ENCODE measurements at regions not wholly inside any gene's neighbourhood (a gene's known extent, or its start where the extent isn't known, plus 50 kb on each side); places are given as distances from the start of the nearest gene placed in this dataset.

DNA sequence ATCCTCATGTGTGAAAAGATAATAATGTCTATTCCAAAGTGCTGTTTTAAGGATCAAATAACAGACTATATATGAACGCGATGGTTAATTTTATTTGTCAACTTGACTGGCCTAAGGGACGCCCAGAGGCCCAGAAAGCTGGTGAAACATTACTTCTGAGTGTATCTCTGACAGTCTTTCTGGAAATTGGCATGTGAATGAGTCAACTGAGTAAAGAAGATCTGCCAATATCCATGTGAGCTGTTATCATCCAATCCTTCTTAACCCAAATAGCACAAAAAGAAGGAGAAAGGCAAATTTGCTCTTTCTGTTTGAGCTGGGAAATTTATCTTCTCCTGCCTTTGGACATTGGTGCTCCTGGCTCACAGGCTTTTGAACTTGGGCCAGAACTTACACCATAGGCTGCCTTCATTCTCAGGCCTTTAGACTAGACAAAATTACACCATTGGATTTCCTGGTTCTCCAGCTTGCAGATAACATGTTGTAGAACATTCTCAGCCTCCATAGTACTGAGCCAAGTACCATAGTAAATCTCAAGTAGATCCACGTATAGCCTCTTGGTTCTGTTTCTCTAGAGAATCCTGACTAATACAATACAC is 114.7 kb upstream of the DOCK10 start:
- DNase-seq (ENCODE audit: low spot score) (no peak), ATAC-seq (ENCODE audit: insufficient number of reproducible peaks, low FRiP score, low read depth) (no peak)
- H3K9me3 ChIP-seq, result no peaks in the 10 kb centered on the region
- no peaks in the 10 kb centered on the region for H3K36me3 ChIP-seq
- H3K27ac ChIP-seq, result no peak overlapping the region
- no peaks in the 10 kb centered on the region for H3K4me1 ChIP-seq (ENCODE audit: control insufficient read depth in 1 of 2, low read depth in 2 of 2)
- no peak overlapping the region for H3K4me3 ChIP-seq
- TF ChIP-seq, protein P1, sequence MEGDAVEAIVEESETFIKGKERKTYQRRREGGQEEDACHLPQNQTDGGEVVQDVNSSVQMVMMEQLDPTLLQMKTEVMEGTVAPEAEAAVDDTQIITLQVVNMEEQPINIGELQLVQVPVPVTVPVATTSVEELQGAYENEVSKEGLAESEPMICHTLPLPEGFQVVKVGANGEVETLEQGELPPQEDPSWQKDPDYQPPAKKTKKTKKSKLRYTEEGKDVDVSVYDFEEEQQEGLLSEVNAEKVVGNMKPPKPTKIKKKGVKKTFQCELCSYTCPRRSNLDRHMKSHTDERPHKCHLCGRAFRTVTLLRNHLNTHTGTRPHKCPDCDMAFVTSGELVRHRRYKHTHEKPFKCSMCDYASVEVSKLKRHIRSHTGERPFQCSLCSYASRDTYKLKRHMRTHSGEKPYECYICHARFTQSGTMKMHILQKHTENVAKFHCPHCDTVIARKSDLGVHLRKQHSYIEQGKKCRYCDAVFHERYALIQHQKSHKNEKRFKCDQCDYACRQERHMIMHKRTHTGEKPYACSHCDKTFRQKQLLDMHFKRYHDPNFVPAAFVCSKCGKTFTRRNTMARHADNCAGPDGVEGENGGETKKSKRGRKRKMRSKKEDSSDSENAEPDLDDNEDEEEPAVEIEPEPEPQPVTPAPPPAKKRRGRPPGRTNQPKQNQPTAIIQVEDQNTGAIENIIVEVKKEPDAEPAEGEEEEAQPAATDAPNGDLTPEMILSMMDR (IDR thresholded peaks at IDR 0.05), result no peak
- H3K27me3 ChIP-seq (replicated peaks; ENCODE audit: insufficient read depth), result no peaks in the 10 kb centered on the region

DNA sequence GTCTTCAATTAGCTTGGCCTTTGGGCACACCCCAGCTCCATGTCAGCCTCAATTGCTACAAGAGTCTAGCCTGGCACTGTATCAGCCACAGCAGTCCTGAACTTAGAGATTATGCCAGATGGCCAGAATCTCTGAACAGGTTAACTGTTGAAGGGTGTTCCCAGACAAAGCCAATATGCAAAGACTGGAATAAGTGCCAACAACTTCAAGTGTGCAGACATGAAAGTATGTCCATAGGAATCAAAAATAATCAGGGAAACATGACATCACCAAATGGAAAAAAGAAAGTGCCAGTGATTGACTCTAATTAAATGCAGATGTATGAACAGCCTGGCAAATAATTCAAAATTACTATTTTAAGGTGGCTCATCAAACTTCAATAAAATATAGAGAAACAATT is 98.5 kb upstream of the DOCK10 start:
- TF ChIP-seq, protein P1 (IDR thresholded peaks at IDR 0.05), result no peak
- no peak for DNase-seq (ENCODE audit: low spot score)
- H3K4me3 ChIP-seq, result no peak overlapping the region

DNA sequence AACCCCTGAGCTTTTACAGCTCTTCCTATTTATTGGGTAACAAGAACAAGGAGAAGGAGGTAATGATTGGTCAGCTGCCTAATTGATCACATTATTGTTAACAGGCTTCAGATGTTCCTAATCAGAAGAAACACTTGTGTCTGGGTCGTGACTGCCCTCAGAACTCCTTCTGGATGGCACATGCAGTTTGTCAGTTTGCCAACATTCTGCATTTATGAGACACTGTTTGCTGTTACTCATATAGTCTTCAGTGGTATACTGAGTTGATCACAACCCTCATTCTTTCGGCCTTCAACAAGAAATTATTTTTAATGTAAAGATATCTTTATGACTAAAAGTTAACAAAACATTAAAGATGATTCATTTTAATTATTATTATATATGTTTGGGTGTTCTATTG is 95.7 kb upstream of the DOCK10 start:
- ATAC-seq (ENCODE audit: insufficient number of reproducible peaks, low FRiP score, low read depth) (no peak), DNase-seq (ENCODE audit: low spot score) (no peak)
- TF ChIP-seq, protein P1 (IDR thresholded peaks at IDR 0.05), result no peak
- Histone ChIP-seq H3K4me3 (no peak overlapping the region), H3K36me3 (no peaks in the 10 kb centered on the region), H3K27ac (no peak overlapping the region), H3K27me3 (replicated peaks; ENCODE audit: insufficient read depth) (no peaks in the 10 kb centered on the region), H3K9me3 (no peaks in the 10 kb centered on the region), H3K4me1 (ENCODE audit: control insufficient read depth in 1 of 2, low read depth in 2 of 2) (no peaks in the 10 kb centered on the region)

More for the DNA sequence above, 98.5 kb upstream of the DOCK10 start:
- H3K9me3 ChIP-seq, result no peaks in the 10 kb centered on the region
- no peaks in the 10 kb centered on the region for H3K4me1 ChIP-seq (ENCODE audit: control insufficient read depth in 1 of 2, low read depth in 2 of 2)
- H3K27ac ChIP-seq, result no peak overlapping the region
- no peak for ATAC-seq (ENCODE audit: insufficient number of reproducible peaks, low FRiP score, low read depth)
- no peaks in the 10 kb centered on the region for H3K27me3 ChIP-seq (replicated peaks; ENCODE audit: insufficient read depth)
- no peaks in the 10 kb centered on the region for H3K36me3 ChIP-seq

DNA sequence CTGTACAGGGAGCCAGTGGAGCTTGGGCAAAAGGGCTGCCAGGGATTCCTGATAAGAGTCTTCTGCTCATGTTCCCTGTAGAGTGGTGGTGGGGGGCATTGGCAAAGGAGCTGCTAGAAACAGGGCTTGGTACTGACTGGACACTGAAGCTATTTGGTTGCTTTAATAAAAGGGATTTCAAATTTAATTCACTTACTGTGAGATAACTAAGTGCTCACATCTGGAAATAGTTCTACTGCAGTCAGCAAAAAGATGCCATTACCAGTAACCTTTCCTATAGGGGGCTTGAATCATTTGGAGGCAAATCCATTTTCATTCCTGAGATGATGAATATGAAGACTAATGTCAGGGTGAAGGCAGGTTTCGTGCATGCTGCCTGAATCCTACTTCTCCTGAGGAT is 94.3 kb upstream of the DOCK10 start:
- ATAC-seq (ENCODE audit: insufficient number of reproducible peaks, low FRiP score, low read depth) (no peak), DNase-seq (ENCODE audit: low spot score) (no peak)
- TF ChIP-seq, protein P1 (IDR thresholded peaks at IDR 0.05), result no peak
- Histone ChIP-seq H3K27ac (no peak overlapping the region), H3K9me3 (no peaks in the 10 kb centered on the region), H3K4me1 (ENCODE audit: control insufficient read depth in 1 of 2, low read depth in 2 of 2) (no peaks in the 10 kb centered on the region), H3K36me3 (no peaks in the 10 kb centered on the region), H3K27me3 (replicated peaks; ENCODE audit: insufficient read depth) (no peaks in the 10 kb centered on the region), H3K4me3 (no peak overlapping the region)

DNA sequence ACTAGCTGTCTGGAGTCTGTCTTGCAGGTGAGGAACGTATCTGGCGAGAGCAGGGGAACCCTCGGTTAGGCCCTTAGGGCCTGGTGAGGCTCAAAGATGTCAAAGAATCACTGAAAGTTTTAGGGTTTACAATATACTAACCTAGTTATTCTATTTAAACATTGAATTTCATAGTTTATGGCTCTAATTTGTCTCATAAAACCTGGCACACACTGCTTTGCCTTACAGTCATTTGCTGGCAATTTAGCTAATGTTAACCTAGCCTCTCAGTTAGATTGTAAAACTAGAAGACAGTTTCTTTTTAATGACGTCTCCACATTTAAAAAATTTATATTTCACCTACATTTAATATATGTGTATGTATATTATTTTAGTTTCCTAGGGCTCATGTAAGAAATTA is 89.6 kb upstream of the DOCK10 start:
- Histone ChIP-seq H3K27me3 (replicated peaks; ENCODE audit: insufficient read depth) (no peaks in the 10 kb centered on the region), H3K4me3 (no peak overlapping the region), H3K4me1 (ENCODE audit: control insufficient read depth in 1 of 2, low read depth in 2 of 2) (no peaks in the 10 kb centered on the region), H3K27ac (no peak overlapping the region), H3K36me3 (no peaks in the 10 kb centered on the region), H3K9me3 (no peaks in the 10 kb centered on the region)
- ATAC-seq (ENCODE audit: insufficient number of reproducible peaks, low FRiP score, low read depth) (no peak), DNase-seq (ENCODE audit: low spot score) (no peak)
- TF ChIP-seq, protein P1 (IDR thresholded peaks at IDR 0.05), result no peak
